Psoas muscle (tissue), 7 donors: ENCODE measurements at regions not wholly inside any gene's neighbourhood (a gene's known extent, or its start where the extent isn't known, plus 50 kb on each side); places are given as distances from the start of the nearest gene placed in this dataset.

Source experiments
- ATAC-seq, 4 donors: fragments of 200-7000 bp; cut with Tn5 transposase; one replicate each; pipeline ENCODE4 v1.9.1; 2020; ENCODE audit warnings: moderate library complexity in 3 of 4, mild to moderate bottlenecking in 2 of 4
- DNase-seq, 2 donors: peaks; one replicate each; pipeline ENCODE4 v3.0.0-alpha.2; 2020
- H3K27ac ChIP-seq: fragments of 200-600 bp; one replicate; pipeline ENCODE4 v1.8.0; 2022
- H3K27me3 ChIP-seq, 3 donors: fragments of 200-600 bp in 1 of 3; one replicate each; pipeline versions ENCODE4 v1.6.1 to v1.8.0; 2013 to 2022; ENCODE audit warnings: low read length in 2 of 3, mild to moderate bottlenecking in 2 of 3, moderate library complexity in 1 of 3; ENCODE audit not compliant: insufficient read depth in 3 of 3
- H3K36me3 ChIP-seq, 2 donors: fragments of 200-600 bp in 1 of 2; one replicate each; pipeline versions ENCODE4 v1.6.1 to v1.8.0; 2013 to 2022; ENCODE audit warnings: low read depth in 1 of 2, mild to moderate bottlenecking in 1 of 2, moderate library complexity in 1 of 2; ENCODE audit not compliant: insufficient read depth in 1 of 2
- H3K4me1 ChIP-seq: fragments of 200-600 bp; one replicate; pipeline ENCODE4 v1.8.0; 2022
- H3K4me3 ChIP-seq: fragments of 200-600 bp; one replicate; pipeline ENCODE4 v1.8.0; 2022; ENCODE audit warnings: mild to moderate bottlenecking
- H3K9me3 ChIP-seq: fragments of 200-600 bp; one replicate; pipeline ENCODE4 v1.8.0; 2022
- CTCF ChIP-seq: fragments of 200-600 bp; IDR thresholded peaks from one replicate; pipeline ENCODE4 v1.8.0; 2022; ENCODE audit warnings: antibody characterized with exemption
- WGBS, 3 donors: extraction: QIAGEN DNeasy Blood & Tissue Kit; methylation state at CpG; one replicate each; pipeline versions ENCODE4 v1.1.6 to v1.1.7; 2013; 5-methylcytosine and 5-hydroxymethylcytosine counted together
- intact Hi-C, 2 donors: fragments of 100-400 bp; cut with DNase I; formaldehyde crosslinking; loops; one replicate each; pipeline versions ENCODE4 v1.11.0 to v1.14.2; 2022
- donor health status: healthy with polysubstance abuse.
- donor health status: DM: no; HTN: no; CAD: no; lungs with moderate emphysema.
- donor health status: Bipolar disorder and iron deficiency.
- donor health status: healthy.
- donor health status: DM: yes; HTN: yes; CAD: no.
- donor health status: DM: no; HTN: no; CAD: no.
- donor health status: DM: yes; HTN: yes; CAD: no.

- 44 to 58% (median 53%) methylated on average over 26 of the region's 26 CpGs for WGBS, 3 donors
- H3K9me3 ChIP-seq: no peaks in the 10 kb centered on the region
- ATAC-seq: peak in 1 of 4 donors; percentile 25
- H3K27ac ChIP-seq: no peak overlapping the region
- no peak for TF ChIP-seq CTCF
- intact Hi-C loops: no loop called here
- no peaks in the 10 kb centered on the region for H3K36me3 ChIP-seq
- peak in 1 of 2 donors; percentile 33 for DNase-seq
- no peak overlapping the region for H3K4me3 ChIP-seq
- H3K4me1 ChIP-seq: no peaks in the 10 kb centered on the region
- peaks cover 0 to 51% (median 6%) of the 10 kb centered on the region in 3 donors for H3K27me3 ChIP-seq
These were observed 97.0 kb upstream of the COL5A1 start for GRCh38 chr9:134544388-134545214.

GRCh38 chr9:134545215-134545542 lies 96.4 kb upstream of the COL5A1 start:
- no peak for TF ChIP-seq CTCF
- H3K27ac ChIP-seq: no peak overlapping the region
- WGBS, 3 donors: 68 to 77% (median 76%) methylated on average over 7 of the region's 7 CpGs

GRCh38 chr9:134545543-134546245 lies 95.9 kb upstream of the COL5A1 start:
- 47 to 57% (median 54%) methylated on average over 29 of the region's 29 CpGs for WGBS, 3 donors
- no peaks in the 10 kb centered on the region for H3K9me3 ChIP-seq
- ATAC-seq (peak in 1 of 4 donors; percentile 21), DNase-seq (peak in 1 of 2 donors; percentile 32)
- no peaks in the 10 kb centered on the region for H3K4me1 ChIP-seq
- H3K27ac ChIP-seq: no peak overlapping the region
- no peak overlapping the region for H3K4me3 ChIP-seq
- peaks cover 0 to 42% (median 8%) of the 10 kb centered on the region in 3 donors for H3K27me3 ChIP-seq
- no peak for TF ChIP-seq CTCF
- no peaks in the 10 kb centered on the region for H3K36me3 ChIP-seq
- intact Hi-C loops: no loop called here

More at GRCh38 chr9:134545215-134545542, 96.4 kb upstream of the COL5A1 start:
- H3K9me3 ChIP-seq: no peaks in the 10 kb centered on the region
- H3K4me3 ChIP-seq: no peak overlapping the region
- ATAC-seq (no peak), DNase-seq (peak in 1 of 2 donors; percentile 30)
- intact Hi-C loops: no loop called here
- H3K4me1 ChIP-seq: no peaks in the 10 kb centered on the region
- no peaks in the 10 kb centered on the region for H3K36me3 ChIP-seq
- H3K27me3 ChIP-seq: peaks cover 0 to 45% (median 6%) of the 10 kb centered on the region in 3 donors

GRCh38 chr9:134546246-134546731 lies 95.3 kb upstream of the COL5A1 start:
- no peaks in the 10 kb centered on the region for H3K4me1 ChIP-seq
- no peak overlapping the region for H3K4me3 ChIP-seq
- H3K36me3 ChIP-seq: no peaks in the 10 kb centered on the region
- DNase-seq: peak in 1 of 2 donors; percentile 35
- TF ChIP-seq CTCF: no peak
- WGBS, 3 donors: 20 to 33% (median 22%) methylated on average over 14 of the region's 14 CpGs
- H3K9me3 ChIP-seq: no peaks in the 10 kb centered on the region
- peaks cover 0 to 47% (median 10%) of the 10 kb centered on the region in 3 donors for H3K27me3 ChIP-seq
- no peak overlapping the region for H3K27ac ChIP-seq
- no peak for ATAC-seq
- intact Hi-C loops: no loop called here
